GM21529 (cell line): ENCODE measurements at regions not wholly inside any gene's neighbourhood (a gene's known extent, or its start where the extent isn't known, plus 50 kb on each side); places are given as distances from the start of the nearest gene placed in this dataset.
A peak's percentile ranks its signal among the peaks of the same experiment; 100 is the strongest.

Experiments
- ATAC-seq: cut with Tn5 transposase; IDR thresholded peaks from one replicate; pipeline ENCODE4 v1.9.1; 2021; ENCODE audit not compliant: unreplicated experiment

- no peak for ATAC-seq
These were observed 118.3 kb downstream of the GYPC start for GRCh38 chr2:126774290-126774689.

GRCh38 chr2:126774761-126775160, 118.8 kb downstream of the GYPC start:
- no peak for ATAC-seq

- no peak for ATAC-seq
These were observed 119.5 kb downstream of the GYPC start for GRCh38 chr2:126775300-126775985.

- peak; percentile 1 for ATAC-seq
These were observed 120.3 kb downstream of the GYPC start for GRCh38 chr2:126776255-126776654.

- ATAC-seq, result peak; percentile 80
These were observed 121.0 kb downstream of the GYPC start for GRCh38 chr2:126776692-126777619.

GRCh38 chr2:126777620-126777978, 121.1 kb upstream of the TEX51 start:
- peak; percentile 9 for ATAC-seq

- ATAC-seq, result no peak
These were observed 119.9 kb upstream of the TEX51 start for GRCh38 chr2:126778561-126779501.

- no peak for ATAC-seq
These were observed 117.5 kb upstream of the TEX51 start for GRCh38 chr2:126781206-126781605.

- no peak for ATAC-seq
These were observed 116.9 kb upstream of the TEX51 start for GRCh38 chr2:126781806-126782205.

GRCh38 chr2:126782648-126783047, 116.0 kb upstream of the TEX51 start:
- ATAC-seq, result no peak

GRCh38 chr2:126783341-126783740, 115.3 kb upstream of the TEX51 start:
- no peak for ATAC-seq

GRCh38 chr2:126784045-126784444, 114.6 kb upstream of the TEX51 start:
- ATAC-seq, result no peak

GRCh38 chr2:126784621-126785020, 114.1 kb upstream of the TEX51 start:
- no peak for ATAC-seq

- ATAC-seq, result no peak
These were observed 113.5 kb upstream of the TEX51 start for GRCh38 chr2:126785236-126785635.

GRCh38 chr2:126785862-126786261, 112.8 kb upstream of the TEX51 start:
- no peak for ATAC-seq

GRCh38 chr2:126786765-126787164, 111.9 kb upstream of the TEX51 start:
- ATAC-seq, result no peak

- ATAC-seq, result no peak
These were observed 111.4 kb upstream of the TEX51 start for GRCh38 chr2:126787289-126787688.

- ATAC-seq, result no peak
These were observed 110.6 kb upstream of the TEX51 start for GRCh38 chr2:126788113-126788512.

- ATAC-seq, result no peak
These were observed 110.0 kb upstream of the TEX51 start for GRCh38 chr2:126788652-126789051.

GRCh38 chr2:126790987-126791780, 107.5 kb upstream of the TEX51 start:
- no peak for ATAC-seq
